HCT116 (cell line): ENCODE measurements at regions not wholly inside any gene's neighbourhood (a gene's known extent, or its start where the extent isn't known, plus 50 kb on each side); places are given as distances from the start of the nearest gene placed in this dataset.

Experiments used
- ATAC-seq: fragments of 200-7000 bp; cut with Tn5 transposase; 2 replicates; pipeline ENCODE4 v1.9.1; 2020; ENCODE audit warnings: mild to moderate bottlenecking, moderate library complexity
- BruUV-seq: library from RNA; stranded (reverse); fragments of 400-500 nt; replicated peaks from 2 replicates; lab custom pipeline; 2021; lab: Mats Ljungman, UMichigan
- CTCF ChIA-PET: fragments of 300-600 bp; sonication (Branson Sonifier 250); formaldehyde crosslinking; loops from one replicate; lab custom pipeline; 2021; ENCODE audit warnings: antibody characterized with exemption; lab: Charles Lee
- POLR2A ChIA-PET: fragments of 300-600, 350-600 bp; sonication (Branson Sonifier 250); formaldehyde crosslinking; loops from one replicate; lab custom pipeline; 2021; ENCODE audit warnings: antibody characterized with exemption; lab: Charles Lee
- RAD21 ChIA-PET, 2 experiments: fragments of 300-600 bp; sonication (Branson Sonifier 250); formaldehyde crosslinking; loops; one replicate each; lab custom pipeline; 2023; ENCODE audit warnings: low total read pairs in 2 of 2; ENCODE audit not compliant: uncharacterized antibody in 2 of 2, unreplicated experiment in 2 of 2, low non-redundant PET in 1 of 2; lab: Charles Lee
- DNase-seq: peaks from one replicate; pipeline ENCODE4 v3.0.0-alpha.2; 2010; ENCODE audit warnings: low read depth, low spot score
- H2AFZ ChIP-seq: fragments of 200-600 bp; shearing (Covaris generic), sonication (generic); 2 replicates; pipeline ENCODE4 v1.6.1; 2017; ENCODE audit warnings: low read depth, mixed run types, mixed read lengths, antibody characterized with exemption, low read length; ENCODE audit not compliant: poor library complexity, severe bottlenecking
- H3K27ac ChIP-seq: 2 replicates; pipeline ENCODE4 v1.5.1; 2012; ENCODE audit warnings: low read depth, low read length
- H3K27me3 ChIP-seq: fragments of 200-600 bp; sonication (generic); 2 replicates; pipeline ENCODE4 v1.6.1; 2016; ENCODE audit warnings: mixed run types, low read length, mixed read lengths; ENCODE audit not compliant: insufficient read depth
- H3K36me3 ChIP-seq, 2 experiments: fragments of 200-500 bp in 1 of 2; fragments of 200-600 bp in 1 of 2; sonication (Bioruptor generic) in 1 of 2; sonication (generic) in 1 of 2; 2 replicates each; pipeline versions ENCODE4 v1.5.1 to v1.6.1; 2014 to 2016; ENCODE audit warnings: low read length in 2 of 2, inconsistent platforms in 1 of 2, mixed read lengths in 1 of 2, mixed run types in 1 of 2; ENCODE audit not compliant: insufficient read depth in 2 of 2, control insufficient read depth in 1 of 2
- H3K4me1 ChIP-seq, 2 experiments: fragments of 200-600 bp in 1 of 2; sonication (generic) in 1 of 2; 2 replicates each; pipeline versions ENCODE4 v1.5.1 to v1.6.1; 2012 to 2017; ENCODE audit warnings: low read length in 2 of 2, inconsistent platforms in 1 of 2, mild to moderate bottlenecking in 1 of 2, mixed read lengths in 1 of 2, mixed run types in 1 of 2, moderate library complexity in 1 of 2; ENCODE audit not compliant: insufficient read depth in 2 of 2, control insufficient read depth in 1 of 2
- H3K4me2 ChIP-seq: fragments of 200-600 bp; sonication (generic); 2 replicates; pipeline ENCODE4 v1.6.1; 2017; ENCODE audit warnings: mixed run types, low read length, mixed read lengths
- H3K4me3 ChIP-seq, 2 experiments: fragments of 200-600 bp in 1 of 2; sonication (generic) in 1 of 2; replicated peaks in 1 of 2; 2 replicates each; pipeline ENCODE4 v1.5.1; 2011 to 2016; ENCODE audit warnings: low read length in 2 of 2, control low read depth in 1 of 2, low read depth in 1 of 2, mild to moderate bottlenecking in 1 of 2, mixed read lengths in 1 of 2, mixed run types in 1 of 2
- H3K79me2 ChIP-seq: fragments of 200-600 bp; sonication (generic); 2 replicates; pipeline ENCODE4 v1.6.1; 2017; ENCODE audit warnings: mild to moderate bottlenecking, mixed run types, low read length, moderate library complexity, mixed read lengths; ENCODE audit not compliant: insufficient read depth
- H3K9ac ChIP-seq: fragments of 200-600 bp; sonication (generic); 2 replicates; pipeline ENCODE4 v1.6.1; 2016; ENCODE audit warnings: low read length, mixed read lengths
- H3K9me2 ChIP-seq: fragments of 200-600 bp; sonication (generic), shearing (Covaris generic); 2 replicates; pipeline ENCODE4 v1.6.1; 2017; ENCODE audit warnings: mixed run types, mild to moderate bottlenecking, moderate library complexity; ENCODE audit not compliant: insufficient read depth
- H3K9me3 ChIP-seq, 2 experiments: fragments of 200-500 bp in 1 of 2; fragments of 200-600 bp in 1 of 2; sonication (Bioruptor generic) in 1 of 2; sonication (generic) in 1 of 2; 2 replicates each; pipeline ENCODE4 v1.6.1; 2014 to 2017; ENCODE audit warnings: low read length in 2 of 2, mixed read lengths in 2 of 2, inconsistent platforms in 1 of 2, low read depth in 1 of 2, mild to moderate bottlenecking in 1 of 2, mixed run types in 1 of 2, moderate library complexity in 1 of 2; ENCODE audit not compliant: control insufficient read depth in 1 of 2, insufficient read depth in 1 of 2
- H4K20me1 ChIP-seq: fragments of 200-600 bp; sonication (generic), shearing (Covaris generic); 2 replicates; pipeline ENCODE4 v1.6.1; 2017; ENCODE audit warnings: mixed run types, mild to moderate bottlenecking, moderate library complexity; ENCODE audit not compliant: insufficient read depth
- ATF3 ChIP-seq: IDR thresholded peaks from 2 replicates; pipeline ENCODE4 v1.6.1; 2012
- CEBPB ChIP-seq: IDR thresholded peaks from 2 replicates; pipeline ENCODE4 v1.6.1; 2012; ENCODE audit warnings: low read depth
- EGR1 ChIP-seq: IDR thresholded peaks from 2 replicates; pipeline ENCODE4 v1.6.1; 2012; ENCODE audit warnings: low read depth
- EZH2 ChIP-seq: fragments of 200-600 bp; sonication (generic); IDR thresholded peaks from 2 replicates; pipeline ENCODE4 v1.6.1; 2017; ENCODE audit warnings: antibody characterized with exemption, mixed run types
- FOSL1 ChIP-seq: IDR thresholded peaks from 2 replicates; pipeline ENCODE4 v1.6.1; 2012; ENCODE audit warnings: low read depth
- JUND ChIP-seq: IDR thresholded peaks from 2 replicates; pipeline ENCODE4 v1.6.1; 2012
- POLR2A ChIP-seq: IDR thresholded peaks from 2 replicates; pipeline ENCODE4 v1.7.0; 2011; ENCODE audit warnings: borderline replicate concordance; ENCODE audit not compliant: insufficient read depth, insufficient read length; ENCODE audit errors: extremely low read depth
- SIN3A ChIP-seq: IDR thresholded peaks from 2 replicates; pipeline ENCODE4 v1.6.1; 2012; ENCODE audit warnings: low read depth
- SP1 ChIP-seq: IDR thresholded peaks from 2 replicates; pipeline ENCODE4 v1.6.1; 2012; ENCODE audit warnings: low read depth
- SRF ChIP-seq: IDR thresholded peaks from 2 replicates; pipeline ENCODE4 v1.6.1; 2012; ENCODE audit warnings: low read depth
- TCF7L2 ChIP-seq: IDR thresholded peaks from 2 replicates; pipeline ENCODE4 v1.7.0; 2011; ENCODE audit warnings: borderline replicate concordance, inconsistent platforms; ENCODE audit not compliant: insufficient read depth, insufficient read length; ENCODE audit errors: extremely low read depth
- YY1 ChIP-seq: IDR thresholded peaks from 2 replicates; pipeline ENCODE4 v1.6.1; 2011; ENCODE audit warnings: low read length, low read depth, moderate library complexity, mild to moderate bottlenecking; ENCODE audit not compliant: insufficient replicate concordance; ENCODE audit errors: extremely low read depth
- ZBTB33 ChIP-seq: IDR thresholded peaks from 2 replicates; pipeline ENCODE4 v1.6.1; 2011; ENCODE audit warnings: mild to moderate bottlenecking, low read length, moderate library complexity; ENCODE audit not compliant: insufficient replicate concordance; ENCODE audit errors: extremely low read depth
- ZFX ChIP-seq: fragments of 450-650 bp; IDR thresholded peaks from 2 replicates; pipeline ENCODE4 v1.6.1; 2017
- intact Hi-C: fragments of 100-400 bp; cut with micrococcal nuclease; formaldehyde crosslinking; loops from 2 replicates; pipeline ENCODE4 v1.10.0; 2022

DNA sequence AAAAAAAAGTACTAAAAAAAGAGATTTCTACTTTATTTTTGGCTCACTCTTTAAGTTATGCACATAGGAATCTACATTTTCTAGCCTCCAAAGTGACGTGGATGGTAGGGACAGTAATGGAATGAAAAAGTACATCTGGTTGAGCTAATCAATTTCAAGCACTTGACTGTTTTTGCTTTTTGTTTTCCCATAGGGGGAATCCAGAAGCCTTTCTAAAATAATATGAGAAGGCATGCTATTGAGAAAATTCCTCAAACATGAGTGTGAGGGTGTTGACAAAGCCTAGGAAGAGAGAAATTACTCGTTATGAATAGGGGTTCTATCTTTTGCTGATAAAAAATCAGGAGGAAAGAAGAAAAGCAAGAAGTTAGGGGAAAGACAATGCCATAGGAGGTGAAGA, 242.5 kb upstream of the PUDP start:
- H3K27ac ChIP-seq = no peak overlapping the region
- CTCF ChIA-PET = no interaction called here
- POLR2A ChIA-PET = no interaction called here
- no peaks in the 10 kb centered on the region for H3K9me3 ChIP-seq
- no peaks in the 10 kb centered on the region for H3K4me1 ChIP-seq
- H3K4me2 ChIP-seq = no peak overlapping the region
- no peaks in the 10 kb centered on the region; the same call in 1 of the 2 replicates for H4K20me1 ChIP-seq
- BruUV-seq = no TSS peak
- ATAC-seq = no peak
- H3K9me2 ChIP-seq = no peaks in the 10 kb centered on the region
- no peak overlapping the region for H3K9ac ChIP-seq
- RAD21 ChIA-PET = no interaction called here
- no peaks in the 10 kb centered on the region for H3K79me2 ChIP-seq
- H3K27me3 ChIP-seq = no peaks in the 10 kb centered on the region
- no peaks in the 10 kb centered on the region for H3K36me3 ChIP-seq
- H2AFZ ChIP-seq = no peak overlapping the region
- intact Hi-C loops = no loop called here
- no peak for TF ChIP-seq EGR1
- TF ChIP-seq YY1 = no peak
- no peak for TF ChIP-seq SIN3A
- no peak for TF ChIP-seq JUND
- TF ChIP-seq ZBTB33 = no peak
- TF ChIP-seq SP1 = no peak
- no peak for TF ChIP-seq ZFX
- DNase-seq = no peak
- no peak overlapping the region for H3K4me3 ChIP-seq

- Histone ChIP-seq H3K27me3 (no peaks in the 10 kb centered on the region), H3K36me3 (no peaks in the 10 kb centered on the region), H3K4me1 (no peaks in the 10 kb centered on the region), H3K27ac (no peak overlapping the region), H3K9me2 (no peaks in the 10 kb centered on the region), H3K4me2 (no peak overlapping the region), H3K9ac (no peak overlapping the region), H3K9me3 (no peaks in the 10 kb centered on the region), H2AFZ (no peak overlapping the region), H4K20me1 (no peaks in the 10 kb centered on the region; the same call in 1 of the 2 replicates), H3K79me2 (no peaks in the 10 kb centered on the region), H3K4me3 (no peak overlapping the region)
- ATAC-seq (no peak), DNase-seq (no peak)
- ChIA-PET POLR2A (no interaction called here), RAD21 (no interaction called here), CTCF (no interaction called here)
- intact Hi-C loops = no loop called here
- BruUV-seq = no TSS peak
- TF ChIP-seq SRF = no peak
- TF ChIP-seq TCF7L2 = no peak
- TF ChIP-seq ZBTB33 = no peak
- no peak for TF ChIP-seq POLR2A
- no peak for TF ChIP-seq ATF3
- TF ChIP-seq EZH2 = no peak
- TF ChIP-seq YY1 = no peak
- TF ChIP-seq CEBPB = no peak
- TF ChIP-seq FOSL1 = no peak
Observed at GRCh38 chrX:7389576-7389975, 241.6 kb upstream of the PUDP start.
